ENCODE measurements at regions not wholly inside any gene's neighbourhood (a gene's known extent, or its start where the extent isn't known, plus 50 kb on each side); places are given as distances from the start of the nearest gene placed in this dataset.

- Histone ChIP-seq H3K36me3 (ENCODE audit: control insufficient read depth in 1 of 2, insufficient read depth in 2 of 2, low read length in 2 of 2) (no peaks in the 10 kb centered on the region), H3K9me3 (ENCODE audit: control insufficient read depth in 1 of 2, low read length in 2 of 2) (no peaks in the 10 kb centered on the region), H3K27ac (ENCODE audit: low read depth, low read length) (no peak overlapping the region), H3K4me1 (ENCODE audit: control insufficient read depth in 1 of 2, insufficient read depth in 2 of 2, low read length in 2 of 2) (no peaks in the 10 kb centered on the region), H3K4me3 (ENCODE audit: low read depth in 1 of 2, low read length in 2 of 2) (no peak overlapping the region), H3K27me3 (ENCODE audit: control insufficient read depth in 1 of 2, insufficient read depth in 2 of 2, low read length in 2 of 2) (no peaks in the 10 kb centered on the region), H3K9ac (ENCODE audit: low read depth in 1 of 2, low read length in 2 of 2) (no peak overlapping the region)
Observed at GRCh38 chrX:116226665-116227484, 56.3 kb downstream of the AGTR2 start.

- no peaks in the 10 kb centered on the region for H3K9me3 ChIP-seq (ENCODE audit: control insufficient read depth in 1 of 2, low read length in 2 of 2)
- H3K36me3 ChIP-seq (ENCODE audit: control insufficient read depth in 1 of 2, insufficient read depth in 2 of 2, low read length in 2 of 2): no peaks in the 10 kb centered on the region
- no peaks in the 10 kb centered on the region for H3K4me1 ChIP-seq (ENCODE audit: control insufficient read depth in 1 of 2, insufficient read depth in 2 of 2, low read length in 2 of 2)
- no peaks in the 10 kb centered on the region for H3K27me3 ChIP-seq (ENCODE audit: control insufficient read depth in 1 of 2, insufficient read depth in 2 of 2, low read length in 2 of 2)
- H3K9ac ChIP-seq (ENCODE audit: low read depth in 1 of 2, low read length in 2 of 2): no peak overlapping the region
- H3K27ac ChIP-seq (ENCODE audit: low read depth, low read length): no peak overlapping the region
- no peak overlapping the region for H3K4me3 ChIP-seq (ENCODE audit: low read depth in 1 of 2, low read length in 2 of 2)
Observed at GRCh38 chrX:116230130-116230898, 59.8 kb downstream of the AGTR2 start.

- H3K4me3 ChIP-seq (ENCODE audit: low read depth in 1 of 2, low read length in 2 of 2): no peak overlapping the region
- H3K36me3 ChIP-seq (ENCODE audit: control insufficient read depth in 1 of 2, insufficient read depth in 2 of 2, low read length in 2 of 2): no peaks in the 10 kb centered on the region
- no peaks in the 10 kb centered on the region for H3K27me3 ChIP-seq (ENCODE audit: control insufficient read depth in 1 of 2, insufficient read depth in 2 of 2, low read length in 2 of 2)
Observed at GRCh38 chrX:116232833-116233232, 62.3 kb downstream of the AGTR2 start.

GRCh38 chrX:116236666-116237065 lies 66.1 kb downstream of the AGTR2 start:
- Histone ChIP-seq H3K4me1 (ENCODE audit: control insufficient read depth in 1 of 2, insufficient read depth in 2 of 2, low read length in 2 of 2) (no peaks in the 10 kb centered on the region), H3K9me3 (ENCODE audit: control insufficient read depth in 1 of 2, low read length in 2 of 2) (no peaks in the 10 kb centered on the region), H3K9ac (ENCODE audit: low read depth in 1 of 2, low read length in 2 of 2) (no peak overlapping the region), H3K27ac (ENCODE audit: low read depth, low read length) (no peak overlapping the region), H3K4me3 (ENCODE audit: low read depth in 1 of 2, low read length in 2 of 2) (no peak overlapping the region), H3K36me3 (ENCODE audit: control insufficient read depth in 1 of 2, insufficient read depth in 2 of 2, low read length in 2 of 2) (no peaks in the 10 kb centered on the region), H3K27me3 (ENCODE audit: control insufficient read depth in 1 of 2, insufficient read depth in 2 of 2, low read length in 2 of 2) (no peaks in the 10 kb centered on the region)

More at GRCh38 chrX:116232833-116233232, 62.3 kb downstream of the AGTR2 start:
- no peaks in the 10 kb centered on the region for H3K4me1 ChIP-seq (ENCODE audit: control insufficient read depth in 1 of 2, insufficient read depth in 2 of 2, low read length in 2 of 2)
- no peak overlapping the region for H3K9ac ChIP-seq (ENCODE audit: low read depth in 1 of 2, low read length in 2 of 2)
- no peaks in the 10 kb centered on the region for H3K9me3 ChIP-seq (ENCODE audit: control insufficient read depth in 1 of 2, low read length in 2 of 2)
- H3K27ac ChIP-seq (ENCODE audit: low read depth, low read length): no peak overlapping the region

- H3K4me3 ChIP-seq (ENCODE audit: low read depth in 1 of 2, low read length in 2 of 2): no peak overlapping the region
- H3K27ac ChIP-seq (ENCODE audit: low read depth, low read length): no peak overlapping the region
- no peak overlapping the region for H3K9ac ChIP-seq (ENCODE audit: low read depth in 1 of 2, low read length in 2 of 2)
- H3K27me3 ChIP-seq (ENCODE audit: control insufficient read depth in 1 of 2, insufficient read depth in 2 of 2, low read length in 2 of 2): no peaks in the 10 kb centered on the region
- H3K4me1 ChIP-seq (ENCODE audit: control insufficient read depth in 1 of 2, insufficient read depth in 2 of 2, low read length in 2 of 2): no peaks in the 10 kb centered on the region
- H3K36me3 ChIP-seq (ENCODE audit: control insufficient read depth in 1 of 2, insufficient read depth in 2 of 2, low read length in 2 of 2): no peaks in the 10 kb centered on the region
- no peaks in the 10 kb centered on the region for H3K9me3 ChIP-seq (ENCODE audit: control insufficient read depth in 1 of 2, low read length in 2 of 2)
Observed at GRCh38 chrX:116238093-116238492, 67.5 kb downstream of the AGTR2 start.

- no peak overlapping the region for H3K9ac ChIP-seq (ENCODE audit: low read depth in 1 of 2, low read length in 2 of 2)
- H3K27ac ChIP-seq (ENCODE audit: low read depth, low read length): no peak overlapping the region
- no peaks in the 10 kb centered on the region for H3K27me3 ChIP-seq (ENCODE audit: control insufficient read depth in 1 of 2, insufficient read depth in 2 of 2, low read length in 2 of 2)
- H3K4me1 ChIP-seq (ENCODE audit: control insufficient read depth in 1 of 2, insufficient read depth in 2 of 2, low read length in 2 of 2): no peaks in the 10 kb centered on the region
- no peak overlapping the region for H3K4me3 ChIP-seq (ENCODE audit: low read depth in 1 of 2, low read length in 2 of 2)
- H3K36me3 ChIP-seq (ENCODE audit: control insufficient read depth in 1 of 2, insufficient read depth in 2 of 2, low read length in 2 of 2): no peaks in the 10 kb centered on the region
- H3K9me3 ChIP-seq (ENCODE audit: control insufficient read depth in 1 of 2, low read length in 2 of 2): no peaks in the 10 kb centered on the region
Observed at GRCh38 chrX:116238567-116239255, 68.2 kb downstream of the AGTR2 start.

GRCh38 chrX:116239944-116240840 lies 69.6 kb downstream of the AGTR2 start:
- Histone ChIP-seq H3K4me1 (ENCODE audit: control insufficient read depth in 1 of 2, insufficient read depth in 2 of 2, low read length in 2 of 2) (no peaks in the 10 kb centered on the region), H3K27me3 (ENCODE audit: control insufficient read depth in 1 of 2, insufficient read depth in 2 of 2, low read length in 2 of 2) (no peaks in the 10 kb centered on the region), H3K4me3 (ENCODE audit: low read depth in 1 of 2, low read length in 2 of 2) (peak overlapping the region; percentile 51 to 61), H3K36me3 (ENCODE audit: control insufficient read depth in 1 of 2, insufficient read depth in 2 of 2, low read length in 2 of 2) (no peaks in the 10 kb centered on the region), H3K9ac (ENCODE audit: low read depth in 1 of 2, low read length in 2 of 2) (peak overlapping the region in 1 of 2 donors; percentile 33), H3K27ac (ENCODE audit: low read depth, low read length) (no peak overlapping the region), H3K9me3 (ENCODE audit: control insufficient read depth in 1 of 2, low read length in 2 of 2) (no peaks in the 10 kb centered on the region)

GRCh38 chrX:116241001-116241400 lies 70.5 kb downstream of the AGTR2 start:
- H3K27ac ChIP-seq (ENCODE audit: low read depth, low read length): no peak overlapping the region
- H3K9me3 ChIP-seq (ENCODE audit: control insufficient read depth in 1 of 2, low read length in 2 of 2): no peaks in the 10 kb centered on the region
- no peaks in the 10 kb centered on the region for H3K27me3 ChIP-seq (ENCODE audit: control insufficient read depth in 1 of 2, insufficient read depth in 2 of 2, low read length in 2 of 2)
- no peak overlapping the region for H3K9ac ChIP-seq (ENCODE audit: low read depth in 1 of 2, low read length in 2 of 2)
- H3K4me3 ChIP-seq (ENCODE audit: low read depth in 1 of 2, low read length in 2 of 2): no peak overlapping the region
- H3K4me1 ChIP-seq (ENCODE audit: control insufficient read depth in 1 of 2, insufficient read depth in 2 of 2, low read length in 2 of 2): no peaks in the 10 kb centered on the region
- H3K36me3 ChIP-seq (ENCODE audit: control insufficient read depth in 1 of 2, insufficient read depth in 2 of 2, low read length in 2 of 2): no peaks in the 10 kb centered on the region

GRCh38 chrX:116243039-116243438 lies 72.5 kb downstream of the AGTR2 start:
- no peak overlapping the region for H3K9ac ChIP-seq (ENCODE audit: low read depth in 1 of 2, low read length in 2 of 2)
- no peak overlapping the region for H3K4me3 ChIP-seq (ENCODE audit: low read depth in 1 of 2, low read length in 2 of 2)
- H3K27ac ChIP-seq (ENCODE audit: low read depth, low read length): no peak overlapping the region
- H3K36me3 ChIP-seq (ENCODE audit: control insufficient read depth in 1 of 2, insufficient read depth in 2 of 2, low read length in 2 of 2): no peaks in the 10 kb centered on the region
- no peaks in the 10 kb centered on the region for H3K9me3 ChIP-seq (ENCODE audit: control insufficient read depth in 1 of 2, low read length in 2 of 2)
- H3K27me3 ChIP-seq (ENCODE audit: control insufficient read depth in 1 of 2, insufficient read depth in 2 of 2, low read length in 2 of 2): no peaks in the 10 kb centered on the region
- no peaks in the 10 kb centered on the region for H3K4me1 ChIP-seq (ENCODE audit: control insufficient read depth in 1 of 2, insufficient read depth in 2 of 2, low read length in 2 of 2)
